MM.1S (cell line): ENCODE measurements at regions not wholly inside any gene's neighbourhood (a gene's known extent, or its start where the extent isn't known, plus 50 kb on each side); places are given as distances from the start of the nearest gene placed in this dataset.

Experiments
- DNase-seq: peaks from one replicate; pipeline ENCODE4 v3.0.0-alpha.2; 2015
- H2AFZ ChIP-seq: fragments of 300-600 bp; sonication (generic); 2 replicates; pipeline ENCODE4 v1.6.0; 2016; ENCODE audit warnings: antibody characterized with exemption, low read length
- H3F3A ChIP-seq: fragments of 300-600 bp; sonication (generic); 2 replicates; pipeline ENCODE4 v1.6.1; 2016; ENCODE audit warnings: mild to moderate bottlenecking, antibody characterized with exemption, low read length, moderate library complexity, mixed read lengths; ENCODE audit not compliant: insufficient read depth
- H3K27ac ChIP-seq: fragments of 300-600 bp; sonication (generic); 2 replicates; pipeline ENCODE4 v1.5.1; 2016; ENCODE audit warnings: mild to moderate bottlenecking, low read length
- H3K27me3 ChIP-seq: fragments of 300-600 bp; sonication (generic); replicated peaks from 2 replicates; pipeline ENCODE4 v1.6.0; 2016; ENCODE audit warnings: low read length; ENCODE audit not compliant: insufficient read depth
- H3K36me3 ChIP-seq: fragments of 300-600 bp; sonication (generic); replicated peaks from 2 replicates; pipeline ENCODE4 v1.6.1; 2016; ENCODE audit warnings: mild to moderate bottlenecking, low read length, mixed read lengths; ENCODE audit not compliant: insufficient read depth
- H3K4me1 ChIP-seq: fragments of 300-600 bp; sonication (generic); 2 replicates; pipeline ENCODE4 v1.6.1; 2016; ENCODE audit warnings: low read length, mixed read lengths
- H3K4me2 ChIP-seq: fragments of 300-600 bp; sonication (generic); 2 replicates; pipeline ENCODE4 v1.6.0; 2016; ENCODE audit warnings: low read depth, low read length
- H3K4me3 ChIP-seq: fragments of 300-600 bp; sonication (generic); 2 replicates; pipeline ENCODE4 v1.5.1; 2016; ENCODE audit warnings: low read length, mixed read lengths
- H3K79me2 ChIP-seq: fragments of 300-600 bp; sonication (generic); 2 replicates; pipeline ENCODE4 v1.6.1; 2016; ENCODE audit warnings: mixed run types, low read length, mixed read lengths
- H3K9ac ChIP-seq: fragments of 300-600 bp; sonication (generic); 2 replicates; pipeline ENCODE4 v1.6.1; 2016; ENCODE audit warnings: low read length, mixed read lengths
- H3K9me2 ChIP-seq: fragments of 300-600 bp; sonication (generic); replicated peaks from 2 replicates; pipeline ENCODE4 v1.6.1; 2016; ENCODE audit warnings: mild to moderate bottlenecking, low read length, mixed read lengths; ENCODE audit not compliant: insufficient read depth
- H3K9me3 ChIP-seq: fragments of 300-600 bp; sonication (generic); replicated peaks from 2 replicates; pipeline ENCODE4 v1.6.1; 2016; ENCODE audit warnings: mild to moderate bottlenecking, low read length, mixed read lengths; ENCODE audit not compliant: insufficient read depth
- H4K20me1 ChIP-seq: fragments of 300-600 bp; sonication (generic); 2 replicates; pipeline ENCODE4 v1.6.1; 2016; ENCODE audit warnings: mild to moderate bottlenecking, low read length, moderate library complexity, mixed read lengths; ENCODE audit not compliant: insufficient read depth
- EZH2 ChIP-seq: fragments of 300-600 bp; sonication (generic); optimal IDR thresholded peaks from 2 replicates; pipeline ENCODE3; 2017; ENCODE audit warnings: low read depth, mild to moderate bottlenecking, antibody characterized with exemption, low read length, mixed read lengths
- EZH2phosphoT487 ChIP-seq: fragments of 300-600 bp; sonication (generic); IDR thresholded peaks from 2 replicates; pipeline ENCODE4 v1.6.1; 2018; ENCODE audit warnings: antibody characterized with exemption, low read length
- TF ChIP-seq, protein P1 (sequence below): fragments of 300-600 bp; sonication (generic); IDR thresholded peaks from 2 replicates; pipeline ENCODE4 v1.5.1; 2016; ENCODE audit warnings: antibody characterized with exemption, low read length, mixed read lengths

GRCh38 chr2:155060896-155061295, 362.4 kb downstream of the KCNJ3 start:
- Histone ChIP-seq H3K36me3 (no peaks in the 10 kb centered on the region), H3K27me3 (no peaks in the 10 kb centered on the region), H4K20me1 (no peaks in the 10 kb centered on the region), H3K79me2 (no peaks in the 10 kb centered on the region), H3K27ac (no peak overlapping the region), H3K4me2 (no peak overlapping the region), H3K4me3 (no peak overlapping the region), H3K9ac (no peak overlapping the region), H2AFZ (no peak overlapping the region), H3F3A (no peaks in the 10 kb centered on the region), H3K9me2 (no peaks in the 10 kb centered on the region), H3K9me3 (no peaks in the 10 kb centered on the region), H3K4me1 (no peaks in the 10 kb centered on the region)
- DNase-seq: no peak
- no peak for TF ChIP-seq EZH2
- TF ChIP-seq EZH2phosphoT487: no peak
- TF ChIP-seq, protein P1, sequence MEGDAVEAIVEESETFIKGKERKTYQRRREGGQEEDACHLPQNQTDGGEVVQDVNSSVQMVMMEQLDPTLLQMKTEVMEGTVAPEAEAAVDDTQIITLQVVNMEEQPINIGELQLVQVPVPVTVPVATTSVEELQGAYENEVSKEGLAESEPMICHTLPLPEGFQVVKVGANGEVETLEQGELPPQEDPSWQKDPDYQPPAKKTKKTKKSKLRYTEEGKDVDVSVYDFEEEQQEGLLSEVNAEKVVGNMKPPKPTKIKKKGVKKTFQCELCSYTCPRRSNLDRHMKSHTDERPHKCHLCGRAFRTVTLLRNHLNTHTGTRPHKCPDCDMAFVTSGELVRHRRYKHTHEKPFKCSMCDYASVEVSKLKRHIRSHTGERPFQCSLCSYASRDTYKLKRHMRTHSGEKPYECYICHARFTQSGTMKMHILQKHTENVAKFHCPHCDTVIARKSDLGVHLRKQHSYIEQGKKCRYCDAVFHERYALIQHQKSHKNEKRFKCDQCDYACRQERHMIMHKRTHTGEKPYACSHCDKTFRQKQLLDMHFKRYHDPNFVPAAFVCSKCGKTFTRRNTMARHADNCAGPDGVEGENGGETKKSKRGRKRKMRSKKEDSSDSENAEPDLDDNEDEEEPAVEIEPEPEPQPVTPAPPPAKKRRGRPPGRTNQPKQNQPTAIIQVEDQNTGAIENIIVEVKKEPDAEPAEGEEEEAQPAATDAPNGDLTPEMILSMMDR: no peak

GRCh38 chr2:155054712-155055111, 356.2 kb downstream of the KCNJ3 start:
- Histone ChIP-seq H3K4me2 (no peak overlapping the region), H3K27ac (no peak overlapping the region), H3K79me2 (no peaks in the 10 kb centered on the region), H3K4me1 (no peaks in the 10 kb centered on the region), H3K9ac (no peak overlapping the region), H3K27me3 (no peaks in the 10 kb centered on the region), H2AFZ (no peak overlapping the region), H3K4me3 (no peak overlapping the region), H4K20me1 (no peaks in the 10 kb centered on the region), H3F3A (no peaks in the 10 kb centered on the region), H3K9me3 (no peaks in the 10 kb centered on the region), H3K9me2 (no peaks in the 10 kb centered on the region), H3K36me3 (no peaks in the 10 kb centered on the region)
- DNase-seq: no peak
- no peak for TF ChIP-seq EZH2
- no peak for TF ChIP-seq EZH2phosphoT487
- TF ChIP-seq, protein P1: no peak

- Histone ChIP-seq H3K27me3 (no peaks in the 10 kb centered on the region), H3K9me2 (no peaks in the 10 kb centered on the region), H3K4me3 (no peak overlapping the region), H3K4me2 (no peak overlapping the region), H3F3A (no peaks in the 10 kb centered on the region), H3K9me3 (no peaks in the 10 kb centered on the region), H3K79me2 (no peaks in the 10 kb centered on the region), H3K36me3 (no peaks in the 10 kb centered on the region), H3K4me1 (no peaks in the 10 kb centered on the region), H3K9ac (no peak overlapping the region), H2AFZ (no peak overlapping the region), H4K20me1 (no peaks in the 10 kb centered on the region), H3K27ac (no peak overlapping the region)
- no peak for TF ChIP-seq EZH2
- TF ChIP-seq, protein P1: no peak
- no peak for TF ChIP-seq EZH2phosphoT487
- DNase-seq: no peak
Measured at GRCh38 chr2:155043097-155043496, 344.6 kb downstream of the KCNJ3 start.
